ENCODE measurements at regions not wholly inside any gene's neighbourhood (a gene's known extent, or its start where the extent isn't known, plus 50 kb on each side); places are given as distances from the start of the nearest gene placed in this dataset.

DNA sequence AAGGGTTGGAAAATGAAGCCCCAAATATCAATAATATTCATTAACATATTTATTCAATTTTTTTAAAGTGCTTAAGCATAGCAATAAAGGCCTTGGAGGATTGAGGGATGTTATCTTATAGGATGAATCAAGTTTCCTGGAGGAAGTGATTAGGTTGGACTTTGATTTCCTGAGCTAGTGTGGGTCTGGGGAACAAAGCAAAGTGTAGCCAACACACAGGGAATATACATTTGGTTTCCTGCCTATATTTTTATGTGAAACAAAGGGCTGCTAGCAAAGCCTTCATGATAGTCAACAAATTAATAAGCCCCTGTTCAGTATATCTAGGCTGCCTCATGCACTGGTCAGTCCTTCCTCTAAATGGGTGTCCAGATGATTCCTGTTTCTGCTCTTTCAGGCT, 261.1 kb upstream of the IL12A start:
- TF ChIP-seq, protein P1, sequence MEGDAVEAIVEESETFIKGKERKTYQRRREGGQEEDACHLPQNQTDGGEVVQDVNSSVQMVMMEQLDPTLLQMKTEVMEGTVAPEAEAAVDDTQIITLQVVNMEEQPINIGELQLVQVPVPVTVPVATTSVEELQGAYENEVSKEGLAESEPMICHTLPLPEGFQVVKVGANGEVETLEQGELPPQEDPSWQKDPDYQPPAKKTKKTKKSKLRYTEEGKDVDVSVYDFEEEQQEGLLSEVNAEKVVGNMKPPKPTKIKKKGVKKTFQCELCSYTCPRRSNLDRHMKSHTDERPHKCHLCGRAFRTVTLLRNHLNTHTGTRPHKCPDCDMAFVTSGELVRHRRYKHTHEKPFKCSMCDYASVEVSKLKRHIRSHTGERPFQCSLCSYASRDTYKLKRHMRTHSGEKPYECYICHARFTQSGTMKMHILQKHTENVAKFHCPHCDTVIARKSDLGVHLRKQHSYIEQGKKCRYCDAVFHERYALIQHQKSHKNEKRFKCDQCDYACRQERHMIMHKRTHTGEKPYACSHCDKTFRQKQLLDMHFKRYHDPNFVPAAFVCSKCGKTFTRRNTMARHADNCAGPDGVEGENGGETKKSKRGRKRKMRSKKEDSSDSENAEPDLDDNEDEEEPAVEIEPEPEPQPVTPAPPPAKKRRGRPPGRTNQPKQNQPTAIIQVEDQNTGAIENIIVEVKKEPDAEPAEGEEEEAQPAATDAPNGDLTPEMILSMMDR (IDR thresholded peaks at IDR 0.05), result no peak
- TF ChIP-seq EZH2 (IDR thresholded peaks at IDR 0.05) (no peak), EZH2phosphoT487 (IDR thresholded peaks at IDR 0.05) (no peak)
